ENCODE measurements at regions not wholly inside any gene's neighbourhood (a gene's known extent, or its start where the extent isn't known, plus 50 kb on each side); places are given as distances from the start of the nearest gene placed in this dataset.

DNA sequence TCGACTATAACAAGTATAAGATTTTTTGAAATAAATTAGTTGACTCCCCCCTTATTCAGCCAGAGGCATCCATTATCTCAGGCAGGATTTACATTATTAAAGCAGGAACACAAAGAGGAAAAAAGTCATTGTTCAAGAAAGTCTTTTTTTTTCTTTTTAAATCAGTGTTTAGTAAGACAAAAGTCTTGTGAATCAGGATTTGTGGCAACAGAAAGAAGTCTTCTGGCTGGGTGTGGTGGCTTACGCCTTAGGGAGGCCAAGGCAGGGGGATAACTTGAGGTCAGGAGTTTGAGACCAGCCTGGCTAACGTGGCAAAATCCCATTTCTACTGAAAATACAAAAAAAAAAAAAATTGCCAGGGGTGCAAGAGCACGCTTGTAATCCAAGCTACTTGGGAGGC lies 505.5 kb downstream of the LMO4 start:
- no peak for DNase-seq

DNA sequence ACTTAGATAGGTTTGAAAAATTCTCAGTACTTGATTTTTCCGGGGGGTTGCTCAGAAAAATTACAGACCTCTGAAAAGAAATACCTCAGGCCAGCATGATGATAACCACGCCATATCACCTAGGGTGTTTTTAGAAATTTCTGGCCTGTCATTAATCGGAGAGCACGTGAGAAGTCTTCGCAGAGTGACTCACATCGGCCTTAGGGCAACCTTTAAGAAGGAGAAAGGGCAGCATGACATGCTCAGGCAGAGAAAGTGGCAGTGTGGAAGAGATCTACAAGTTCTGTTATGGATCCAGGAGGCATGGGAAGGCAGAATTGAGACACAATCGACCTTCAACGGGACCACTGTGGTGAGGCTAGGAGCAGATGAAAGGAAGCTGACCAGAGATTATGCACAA lies 506.3 kb downstream of the LMO4 start:
- DNase-seq = no peak

DNA sequence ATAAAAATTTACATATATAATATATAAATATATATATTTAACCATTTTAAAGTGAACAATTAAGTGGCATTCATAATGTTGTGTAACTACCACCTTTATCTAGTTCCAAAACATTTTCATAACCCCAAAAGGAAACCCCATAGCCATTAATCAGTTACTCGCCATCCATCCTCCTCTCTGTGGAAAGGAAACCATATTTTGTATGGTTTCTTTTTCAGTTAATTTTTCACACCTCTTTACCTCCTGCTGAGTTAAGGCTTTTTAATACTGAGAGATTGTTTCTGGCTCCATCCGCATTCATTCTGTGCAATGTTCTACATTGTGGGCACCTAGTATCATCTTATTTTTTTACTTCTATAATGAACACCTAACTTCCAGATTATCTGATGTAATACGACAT lies 512.1 kb downstream of the LMO4 start:
- no peak for DNase-seq

DNA sequence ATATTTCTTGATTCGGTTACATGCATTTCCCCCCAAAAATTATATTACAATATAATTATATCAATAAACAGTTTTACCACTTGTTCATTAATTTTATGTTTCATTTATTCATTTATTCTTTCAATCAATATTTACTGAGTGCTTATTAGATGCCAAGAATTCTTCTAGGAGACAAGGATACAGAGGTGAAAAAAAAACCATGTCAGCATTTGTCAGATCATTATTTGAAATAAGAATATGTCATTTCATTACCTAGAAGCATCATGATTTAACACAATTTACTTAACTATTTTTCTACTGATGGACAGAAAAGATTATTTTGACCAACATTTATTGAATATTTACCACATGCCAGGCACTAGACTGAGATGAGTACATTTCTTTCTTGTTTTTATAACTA lies 512.7 kb downstream of the LMO4 start:
- DNase-seq = no peak

GRCh38 chr1:87842156-87842555 lies 513.5 kb downstream of the LMO4 start:
- no peak for DNase-seq

DNA sequence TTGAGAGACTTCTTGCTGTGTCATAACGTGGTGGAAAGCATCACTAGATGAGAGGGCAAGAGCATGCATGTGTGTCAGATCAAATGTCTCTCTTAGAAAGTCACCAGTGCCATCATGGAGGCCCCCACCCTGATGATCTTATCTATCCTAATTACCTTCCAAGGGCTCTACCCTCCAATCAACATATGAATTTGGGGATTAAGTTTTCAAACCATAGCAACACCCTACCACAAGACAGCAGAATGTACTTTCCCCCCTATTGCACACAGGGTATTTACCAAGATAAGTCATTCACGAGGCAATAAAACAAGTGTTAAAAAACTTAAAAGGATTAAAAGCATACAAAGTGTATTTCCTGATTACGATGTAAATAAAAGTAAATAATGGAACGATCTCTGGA lies 515.6 kb downstream of the LMO4 start:
- DNase-seq = no peak

GRCh38 chr1:87851490-87851889 lies 522.8 kb downstream of the LMO4 start:
- no peak for DNase-seq

DNA sequence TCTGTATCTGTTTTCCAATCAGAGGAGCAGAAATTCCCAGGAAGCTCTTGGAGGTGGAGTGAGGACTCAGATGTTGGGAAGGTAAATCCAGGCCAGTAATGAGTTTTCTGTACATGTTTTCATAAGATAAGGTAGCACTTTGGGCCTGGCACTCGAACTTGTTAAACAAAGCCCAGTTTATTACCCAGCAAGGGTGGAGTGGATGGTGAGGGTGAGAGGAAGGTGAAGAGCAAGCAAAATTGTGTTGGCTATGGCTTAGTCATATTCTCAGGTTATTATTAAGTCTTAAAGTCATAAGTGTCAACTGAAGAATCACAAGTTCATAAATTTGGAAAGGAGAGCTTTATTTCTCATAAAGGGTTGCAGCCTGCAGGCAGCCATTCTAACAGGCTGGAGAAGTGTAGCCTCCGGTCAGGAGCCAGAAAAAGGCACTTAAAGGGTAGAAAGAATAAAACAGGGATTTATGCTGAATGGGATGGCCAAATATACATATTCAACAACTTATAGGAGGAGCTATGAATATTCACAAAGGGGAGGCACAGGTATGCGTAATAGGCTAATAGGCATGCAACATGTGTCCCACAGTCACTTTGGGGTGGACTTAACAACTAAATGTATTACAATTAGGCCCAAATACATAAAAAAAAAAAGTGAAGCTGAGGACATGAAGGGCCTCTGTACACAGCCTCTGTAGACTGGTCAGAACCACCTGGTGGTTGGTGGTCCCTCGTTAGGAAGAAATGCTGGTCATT lies 523.9 kb downstream of the LMO4 start:
- DNase-seq = no peak

DNA sequence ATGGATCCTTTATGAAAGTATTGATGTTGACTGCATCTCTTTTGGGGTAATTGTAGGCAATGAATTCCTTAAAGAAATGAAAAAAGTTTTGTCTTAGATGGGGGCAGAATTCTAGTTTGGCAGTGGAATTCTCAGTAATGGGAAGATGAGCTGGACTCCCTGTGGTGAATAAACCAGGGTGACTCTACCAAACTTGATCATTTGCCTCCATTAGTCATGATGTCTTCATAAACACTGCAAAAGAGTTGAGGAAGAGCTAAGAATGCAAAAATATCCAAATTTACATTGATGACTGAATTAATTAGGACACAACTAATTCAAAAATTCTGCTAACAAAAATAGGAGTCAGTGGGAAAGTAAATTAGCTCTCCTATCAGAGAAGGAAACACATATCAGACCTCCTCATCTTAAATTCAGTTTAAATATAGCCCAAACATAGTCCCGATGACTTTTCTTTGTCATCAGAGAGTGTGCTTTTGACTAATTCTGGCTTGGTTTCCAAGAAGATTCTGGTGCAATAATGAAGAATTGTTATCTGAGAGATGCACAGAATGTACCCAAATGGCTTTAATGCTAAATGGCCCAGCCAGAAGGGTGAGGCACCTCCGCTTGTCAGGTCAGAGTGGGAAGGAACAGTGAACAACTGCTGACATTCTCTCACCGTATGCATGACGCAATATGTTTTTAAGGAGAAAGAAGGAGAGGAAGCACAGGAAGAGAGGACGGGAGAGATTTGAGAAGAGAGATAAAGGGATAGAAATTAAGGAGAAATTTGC lies 525.1 kb downstream of the LMO4 start:
- DNase-seq = no peak

- no peak for DNase-seq
Measured at GRCh38 chr1:87863317-87863716, 534.6 kb downstream of the LMO4 start.

- DNase-seq = no peak
Measured at GRCh38 chr1:87864676-87865075, 536.0 kb downstream of the LMO4 start.

DNA sequence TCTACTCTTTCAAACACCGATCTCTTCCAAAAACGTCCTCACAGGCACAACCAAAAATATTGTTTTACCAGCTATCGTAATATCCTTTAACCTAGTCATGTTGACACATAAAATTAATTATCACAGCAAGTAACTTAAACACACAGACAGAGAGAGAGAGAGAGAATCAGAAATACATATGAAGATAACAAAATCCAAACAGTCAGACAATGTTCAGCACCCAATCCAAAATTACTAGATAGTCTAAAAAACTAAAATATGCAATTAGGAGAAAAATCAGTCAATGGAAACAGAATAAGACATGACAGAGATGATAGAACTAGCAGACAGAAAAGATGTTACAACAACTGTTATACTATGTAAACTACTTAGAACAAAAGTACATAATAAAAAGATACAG lies 537.7 kb downstream of the LMO4 start:
- no peak for DNase-seq

DNA sequence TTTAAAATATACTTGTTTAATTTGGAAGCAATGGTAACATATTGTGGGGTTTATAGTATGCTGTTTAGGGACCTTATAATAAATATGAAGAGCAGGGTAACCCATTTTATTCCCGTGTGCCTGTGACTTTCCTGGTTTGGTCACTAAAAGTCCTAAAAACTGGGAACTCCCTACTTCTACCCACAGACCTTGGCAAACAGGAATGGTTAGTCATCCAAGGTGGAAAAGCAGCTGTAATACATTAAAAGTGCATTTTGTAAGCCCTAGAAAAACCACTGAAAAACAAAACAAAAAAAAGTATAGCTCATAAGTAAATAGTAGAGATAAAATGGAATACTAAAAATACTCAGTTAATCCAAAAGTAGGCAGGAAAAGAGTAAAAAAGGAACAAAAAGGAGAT lies 538.9 kb downstream of the LMO4 start:
- no peak for DNase-seq

- no peak for DNase-seq
Measured at GRCh38 chr1:87869567-87869966, 540.9 kb downstream of the LMO4 start.

DNA sequence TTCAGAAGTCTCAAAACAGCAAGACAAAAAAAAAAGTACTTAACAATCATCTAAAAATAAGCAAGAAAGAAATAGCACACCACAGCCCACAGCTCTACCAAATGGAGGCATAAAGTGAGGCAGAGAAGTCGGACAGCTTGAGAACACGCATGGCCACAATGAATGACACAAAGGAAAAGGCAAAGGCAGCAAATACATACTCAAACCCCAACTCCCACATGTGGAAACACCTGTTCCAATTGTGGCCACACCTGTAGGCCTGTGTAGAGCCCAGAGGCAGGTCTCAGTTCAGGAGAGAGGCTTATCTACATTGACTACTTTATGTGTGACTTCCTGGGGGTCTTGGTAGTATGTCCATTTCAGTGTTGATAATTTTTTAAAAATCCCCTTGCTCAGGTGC lies 543.5 kb downstream of the LMO4 start:
- DNase-seq = no peak

- DNase-seq = no peak
Measured at GRCh38 chr1:87872692-87873091, 544.0 kb downstream of the LMO4 start.

GRCh38 chr1:87878873-87879272 lies 550.2 kb downstream of the LMO4 start:
- no peak for DNase-seq

DNA sequence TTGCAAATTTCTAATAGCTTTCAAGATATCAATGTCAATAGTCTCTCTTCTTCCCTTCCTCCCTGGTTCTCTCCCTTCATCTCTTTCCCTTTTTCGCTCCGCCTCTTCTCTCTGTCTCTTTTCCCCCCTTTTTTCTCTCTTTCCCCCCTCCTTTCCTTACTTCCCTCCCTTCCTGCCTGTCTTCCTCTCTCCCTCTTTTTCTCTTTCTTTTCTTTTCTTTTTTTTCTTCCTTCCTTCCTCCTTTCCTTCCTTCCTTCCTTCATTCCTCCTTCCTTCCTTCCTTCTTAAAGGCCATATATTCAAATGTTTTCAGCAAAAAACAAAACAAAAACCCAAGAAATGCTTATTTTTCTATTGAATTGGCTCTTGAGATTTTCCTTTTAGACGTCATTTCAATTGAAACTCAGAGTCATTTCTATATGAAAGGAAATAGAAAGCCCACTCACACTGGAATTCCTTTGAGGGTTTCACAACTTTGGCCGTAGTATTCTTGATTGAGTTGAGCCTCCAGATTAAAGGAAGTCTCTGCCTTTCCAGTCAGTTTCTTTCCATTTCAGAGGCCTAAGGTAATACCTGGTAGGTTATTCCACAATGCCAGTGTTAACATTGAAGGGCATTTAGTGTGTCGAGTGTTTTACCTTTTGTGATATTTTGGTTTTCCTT lies 551.5 kb downstream of the LMO4 start:
- DNase-seq = no peak

DNA sequence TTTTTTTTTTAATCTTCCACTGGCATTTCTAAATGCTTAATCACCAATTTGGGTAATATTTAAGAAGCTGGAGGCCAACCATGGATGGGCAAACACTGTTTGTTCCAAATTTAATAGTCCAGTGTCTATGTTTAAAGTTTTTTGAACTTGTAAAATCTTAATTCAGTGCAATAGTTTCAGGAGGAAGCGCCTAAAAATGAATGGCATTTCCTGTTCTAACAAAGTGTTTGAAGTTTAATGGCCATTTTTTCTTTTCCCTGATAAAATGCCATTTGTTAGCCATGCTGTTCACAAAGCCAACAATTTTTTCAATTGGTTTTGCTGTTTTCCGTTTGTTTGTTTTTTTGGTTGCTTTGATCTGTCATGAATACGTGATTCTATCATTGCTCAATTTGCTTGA lies 552.1 kb downstream of the LMO4 start:
- no peak for DNase-seq

- no peak for DNase-seq
Measured at GRCh38 chr1:87883906-87884305, 555.2 kb downstream of the LMO4 start.

DNA sequence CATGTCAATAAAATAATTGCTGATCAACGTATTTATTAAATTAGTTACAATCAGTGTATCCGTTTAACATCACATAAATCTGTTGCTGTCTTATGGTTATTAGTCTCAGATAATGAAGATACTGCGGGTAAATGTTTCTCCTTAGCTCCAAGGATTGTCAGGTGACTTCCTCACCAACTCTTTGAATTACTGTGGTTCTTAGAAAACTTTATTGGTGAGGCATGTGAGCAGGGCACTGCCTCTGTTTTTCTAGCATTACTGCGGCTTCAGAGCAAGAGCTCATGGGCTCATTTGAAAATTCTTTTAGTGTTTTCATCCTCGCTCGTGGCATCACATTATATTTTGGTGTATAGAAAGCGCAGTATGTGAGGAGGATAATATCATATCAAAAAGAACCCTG lies 555.9 kb downstream of the LMO4 start:
- DNase-seq = no peak

DNA sequence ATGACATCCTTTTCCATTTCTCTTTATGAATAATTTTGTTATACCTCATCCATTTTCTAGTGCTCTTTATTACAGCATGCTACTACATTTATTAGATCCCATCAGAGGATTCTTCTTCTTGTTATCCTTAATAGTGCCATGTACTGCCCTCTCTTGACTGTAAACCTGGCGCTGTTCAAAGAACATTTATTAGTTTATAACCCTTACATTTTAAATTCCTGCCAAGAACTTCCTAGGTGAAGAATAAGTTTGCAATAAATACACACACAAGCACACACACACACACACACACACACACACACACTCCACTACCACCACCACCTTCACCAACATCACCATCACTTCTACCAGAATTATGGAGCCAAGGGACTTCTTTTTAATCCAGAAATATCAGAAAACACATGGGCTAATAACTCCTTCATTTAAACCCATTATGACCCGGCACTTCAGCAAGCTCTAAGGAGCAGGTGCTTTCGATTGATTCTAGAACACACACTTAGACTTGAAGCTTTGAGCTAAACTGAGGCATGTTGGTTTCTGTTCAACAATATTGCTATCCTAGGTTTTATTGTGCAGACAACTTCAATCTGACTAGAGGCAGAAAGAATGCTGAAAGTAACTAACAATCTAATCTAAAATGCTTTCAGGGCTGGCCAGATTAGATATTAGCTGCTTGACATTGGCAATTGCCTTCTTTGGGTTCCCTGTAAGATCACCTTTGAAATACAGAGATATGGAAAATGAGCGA lies 556.8 kb downstream of the LMO4 start:
- no peak for DNase-seq

- DNase-seq = no peak
Measured at GRCh38 chr1:87887100-87887499, 558.4 kb downstream of the LMO4 start.

Data from activated gamma-delta T cell treated with Interleukin-2 at 50 U/mL for 16 hours (primary cell).